ENCODE measurements at regions not wholly inside any gene's neighbourhood (a gene's known extent, or its start where the extent isn't known, plus 50 kb on each side); places are given as distances from the start of the nearest gene placed in this dataset.

DNA sequence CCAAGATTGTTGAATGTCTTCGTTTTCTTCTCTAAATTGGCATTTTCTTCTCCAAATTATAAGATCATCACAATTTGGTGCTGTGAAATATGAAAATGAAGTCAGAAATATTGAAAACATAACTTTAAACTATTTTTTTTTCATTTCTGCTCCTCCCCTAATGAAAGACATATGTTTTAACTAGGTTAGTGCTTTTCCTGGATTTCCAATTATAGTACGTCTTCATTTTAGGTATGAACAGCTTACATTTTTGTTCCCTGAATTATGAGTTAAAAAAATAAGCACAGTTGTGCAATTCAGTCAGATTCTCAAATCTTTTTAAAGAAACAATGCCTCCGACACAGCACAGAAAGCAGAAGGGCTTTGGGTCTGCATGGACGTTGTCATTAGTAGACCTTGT, 83.5 kb upstream of the CFAP20DC start:
- DNase-seq (ENCODE audit: low read depth in 2 of 2): no peak

GRCh38 chr3:59131016-59131766, 81.4 kb upstream of the CFAP20DC start:
- DNase-seq (ENCODE audit: low read depth in 2 of 2): no peak

GRCh38 chr3:59128685-59129084, 78.9 kb upstream of the CFAP20DC start:
- DNase-seq (ENCODE audit: low read depth in 2 of 2): no peak

DNA sequence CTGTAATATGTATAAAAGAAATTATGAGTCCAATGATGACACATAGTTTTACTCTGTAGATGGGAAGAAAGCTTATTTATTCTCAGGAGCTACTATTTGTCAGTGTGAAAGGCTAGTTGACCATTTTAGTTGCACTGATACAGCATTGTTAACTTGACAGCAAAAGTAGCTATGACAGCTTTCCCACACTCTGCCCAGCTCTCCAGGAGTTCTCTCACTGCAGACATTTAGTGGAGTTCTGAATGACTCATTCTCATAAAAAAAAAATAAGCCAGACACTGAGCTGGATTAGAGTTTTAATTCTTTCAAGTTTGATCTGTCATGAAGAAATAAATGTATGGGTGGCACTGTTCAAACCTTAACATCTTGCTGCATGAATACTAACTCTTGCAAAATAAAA, 77.2 kb upstream of the CFAP20DC start:
- DNase-seq (ENCODE audit: low read depth in 2 of 2): no peak

DNA sequence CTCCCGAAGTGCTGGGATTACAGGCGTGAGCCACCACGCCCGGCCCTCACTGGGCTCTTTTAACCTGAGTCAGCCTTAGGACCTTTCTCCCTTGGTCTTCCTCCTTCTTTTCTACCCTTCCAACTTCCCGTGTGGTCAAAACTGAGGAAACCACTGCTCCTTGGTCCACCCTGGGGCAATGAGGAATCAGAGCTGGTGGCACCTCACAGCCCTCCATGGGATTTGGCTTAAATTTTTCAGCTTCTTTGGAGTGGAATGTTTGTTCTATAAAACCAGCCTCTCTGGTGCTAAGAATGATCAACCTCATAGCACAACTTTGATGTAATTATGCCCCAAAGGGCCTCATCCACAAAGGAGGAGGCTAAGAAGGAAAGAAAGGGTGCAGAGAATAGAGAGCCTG, 76.6 kb upstream of the CFAP20DC start:
- DNase-seq (ENCODE audit: low read depth in 2 of 2): no peak

- DNase-seq (ENCODE audit: low read depth in 2 of 2): no peak
These were observed 71.7 kb upstream of the CFAP20DC start for GRCh38 chr3:59121346-59122144.

DNA sequence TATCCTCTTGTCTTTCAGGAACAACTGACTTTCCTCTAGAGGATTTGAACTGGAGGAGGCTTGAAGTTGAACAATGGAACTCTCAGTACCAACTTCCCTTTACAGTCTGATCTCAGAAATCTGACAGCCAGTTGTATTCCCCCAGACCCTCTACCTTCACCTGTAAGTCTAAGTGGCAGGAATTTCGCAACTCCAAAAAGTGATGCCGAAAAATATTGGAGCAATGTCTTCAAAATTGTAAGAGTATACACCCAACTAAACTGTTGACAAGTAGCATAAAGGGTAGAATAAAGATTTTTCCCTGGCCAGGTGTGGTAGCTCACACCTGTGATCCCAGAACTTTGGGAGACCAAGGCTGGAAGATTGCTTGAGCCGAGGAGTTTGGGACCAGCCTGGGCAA, 69.1 kb upstream of the CFAP20DC start:
- no peak for DNase-seq (ENCODE audit: low read depth in 2 of 2)

DNA sequence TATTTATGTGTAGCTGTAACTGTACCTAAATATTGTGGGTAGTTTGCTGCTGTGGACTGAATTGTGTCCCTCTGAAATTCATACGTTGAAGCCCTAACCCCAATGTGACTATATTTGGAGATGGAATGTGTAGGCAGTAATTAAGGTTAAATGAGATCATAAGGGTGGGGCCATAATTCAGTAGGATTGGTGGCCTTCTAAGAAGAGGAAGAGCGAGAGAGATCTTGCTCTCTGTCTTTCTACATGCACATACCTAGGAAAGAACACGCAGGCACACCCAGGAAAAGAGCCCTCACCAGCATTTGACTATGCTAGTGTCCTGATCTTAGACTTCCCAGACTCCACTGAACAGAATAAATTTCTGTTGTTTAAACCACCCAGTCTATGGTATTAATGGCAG, 67.6 kb upstream of the CFAP20DC start:
- DNase-seq (ENCODE audit: low read depth in 2 of 2): no peak

- no peak for DNase-seq (ENCODE audit: low read depth in 2 of 2)
These were observed 66.4 kb upstream of the CFAP20DC start for GRCh38 chr3:59116233-59116537.

DNA sequence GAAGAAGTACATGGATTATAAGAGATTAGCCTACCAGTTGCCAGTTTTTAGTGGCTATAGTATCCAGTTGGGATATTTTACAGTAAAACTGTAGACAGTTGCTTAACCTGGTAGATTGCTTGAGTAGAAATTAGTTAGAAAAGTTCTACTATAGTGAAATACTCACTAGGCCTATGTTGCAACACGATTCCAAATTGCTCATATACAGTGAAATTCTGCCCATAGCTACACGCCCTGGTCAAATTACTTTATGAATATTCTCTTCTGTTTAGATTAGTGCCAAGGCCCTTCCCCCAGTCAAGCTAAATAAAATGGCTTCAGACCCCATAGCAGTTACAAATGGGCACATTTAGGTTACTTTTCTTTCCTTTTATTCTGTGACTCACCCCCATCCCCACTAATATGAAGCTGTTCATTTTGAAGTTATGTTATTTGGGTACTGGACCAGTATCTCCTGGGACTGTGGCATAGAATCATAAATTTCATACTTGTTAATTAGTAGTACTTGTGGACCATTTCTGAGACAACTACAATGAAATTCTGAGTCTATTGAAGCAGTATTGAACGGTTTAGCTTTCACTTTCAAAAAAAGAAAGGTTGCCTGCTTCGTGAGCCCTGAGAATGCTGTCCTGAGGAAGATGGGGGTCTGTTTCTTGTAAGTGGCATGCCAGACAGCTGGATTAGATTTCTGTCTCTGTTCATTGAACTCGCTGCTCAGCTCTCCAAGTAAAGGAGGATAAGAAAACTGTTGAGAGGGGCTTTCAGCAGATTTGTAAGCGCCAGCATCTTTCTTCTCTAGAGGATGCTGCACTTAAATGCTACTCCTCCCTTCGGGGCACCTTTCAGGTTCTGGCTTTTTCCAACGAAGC, 65.8 kb upstream of the CFAP20DC start:
- no peak for DNase-seq (ENCODE audit: low read depth in 2 of 2)

GRCh38 chr3:59107856-59108815, 58.3 kb upstream of the CFAP20DC start:
- no peak for DNase-seq (ENCODE audit: low read depth in 2 of 2)

GRCh38 chr3:59106085-59106648, 56.3 kb upstream of the CFAP20DC start:
- DNase-seq (ENCODE audit: low read depth in 2 of 2): no peak

DNA sequence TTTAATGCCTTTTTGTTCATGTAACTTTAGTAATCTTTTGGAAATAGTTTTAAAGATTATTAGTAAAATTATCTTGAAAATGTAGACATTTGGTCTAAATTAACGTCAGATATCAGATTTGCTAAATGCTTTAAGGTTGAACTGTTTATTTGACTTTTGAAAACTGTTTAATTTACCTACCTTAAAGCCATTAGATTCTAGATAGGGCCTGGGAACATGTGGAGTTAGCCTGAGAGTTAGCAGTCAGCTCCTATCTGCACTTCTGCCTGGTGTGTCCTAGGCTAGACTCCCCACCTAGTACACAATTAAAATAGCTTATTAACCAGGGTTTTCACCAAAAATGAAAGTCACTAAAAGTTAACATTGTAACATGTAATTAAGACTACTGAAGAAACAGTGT, 53.7 kb upstream of the CFAP20DC start:
- DNase-seq (ENCODE audit: low read depth in 2 of 2): no peak

GRCh38 chr3:59101231-59101736, 51.5 kb upstream of the CFAP20DC start:
- no peak for DNase-seq (ENCODE audit: low read depth in 2 of 2)
